Dermis microvascular lymphatic vessel endothelial cell (primary cell): ENCODE measurements at regions not wholly inside any gene's neighbourhood (a gene's known extent, or its start where the extent isn't known, plus 50 kb on each side); places are given as distances from the start of the nearest gene placed in this dataset.
A peak's percentile ranks its signal among the peaks of the same experiment; 100 is the strongest.
"Not testable (repeated sequence)": the region's sequence is repeated elsewhere in the genome, so short reads cannot be mapped to it uniquely, and the experiment has no call there.

Experiments used
- DNase-seq, 2 donors: peaks; one replicate each; pipeline versions ENCODE4 v3.0.0 to v3.0.0-alpha.2; 2010; ENCODE audit warnings: low read depth in 2 of 2

DNA sequence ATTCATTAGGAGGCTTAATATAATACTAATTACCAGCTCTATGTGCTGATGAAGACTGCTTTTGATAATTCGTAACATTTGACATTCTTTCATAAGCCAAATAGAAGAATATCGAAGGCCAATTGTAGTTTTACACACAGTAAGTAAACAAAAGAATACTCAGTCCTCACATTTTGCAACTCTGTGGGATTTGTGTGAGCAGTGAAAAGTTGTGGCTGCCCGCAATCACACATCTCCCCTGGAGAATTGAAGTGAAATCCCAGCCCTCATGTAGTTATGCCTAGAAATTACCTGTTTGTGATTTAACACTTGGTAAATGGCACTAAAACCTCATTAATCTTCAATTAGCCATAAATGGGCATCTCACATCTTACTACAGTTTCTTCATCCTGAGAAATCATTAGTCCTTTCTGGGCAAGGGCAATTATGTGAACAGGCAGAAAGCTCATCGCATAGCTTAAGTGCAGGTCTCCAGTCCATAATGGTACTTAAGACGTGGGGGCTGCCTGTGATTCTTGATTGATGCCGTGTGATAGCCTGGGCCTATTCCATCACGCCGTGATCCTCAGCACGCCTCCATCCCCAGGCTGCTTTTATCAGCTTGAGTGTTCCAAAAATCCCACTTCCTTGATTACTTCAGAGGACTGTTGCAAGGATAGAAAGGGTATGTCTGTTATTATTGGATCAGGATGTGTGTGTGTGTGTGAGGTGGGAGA lies 97.9 kb upstream of the METTL14 start:
- DNase-seq: no peak

DNA sequence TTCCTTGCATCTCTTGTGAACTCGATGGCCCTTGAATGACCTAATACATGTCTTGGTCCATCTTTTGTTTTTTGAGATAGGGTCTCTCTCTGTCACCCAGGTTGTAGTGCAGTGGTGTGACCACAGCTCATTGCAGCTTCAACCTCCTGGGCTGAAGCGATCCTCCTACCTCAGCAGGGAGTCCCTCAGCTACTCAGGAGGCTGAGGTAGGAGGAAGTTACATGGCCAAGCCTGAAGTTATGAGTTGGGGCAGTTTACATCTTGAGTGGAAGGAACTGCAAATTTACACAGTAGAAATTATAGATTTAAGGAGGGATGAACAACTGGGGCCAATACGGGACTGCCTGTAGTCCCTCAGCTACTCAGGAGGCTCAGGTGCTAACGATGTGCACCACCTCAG lies 97.2 kb upstream of the METTL14 start:
- no peak for DNase-seq

GRCh38 chr4:118589471-118590055 lies 95.6 kb upstream of the METTL14 start:
- DNase-seq: no peak

DNA sequence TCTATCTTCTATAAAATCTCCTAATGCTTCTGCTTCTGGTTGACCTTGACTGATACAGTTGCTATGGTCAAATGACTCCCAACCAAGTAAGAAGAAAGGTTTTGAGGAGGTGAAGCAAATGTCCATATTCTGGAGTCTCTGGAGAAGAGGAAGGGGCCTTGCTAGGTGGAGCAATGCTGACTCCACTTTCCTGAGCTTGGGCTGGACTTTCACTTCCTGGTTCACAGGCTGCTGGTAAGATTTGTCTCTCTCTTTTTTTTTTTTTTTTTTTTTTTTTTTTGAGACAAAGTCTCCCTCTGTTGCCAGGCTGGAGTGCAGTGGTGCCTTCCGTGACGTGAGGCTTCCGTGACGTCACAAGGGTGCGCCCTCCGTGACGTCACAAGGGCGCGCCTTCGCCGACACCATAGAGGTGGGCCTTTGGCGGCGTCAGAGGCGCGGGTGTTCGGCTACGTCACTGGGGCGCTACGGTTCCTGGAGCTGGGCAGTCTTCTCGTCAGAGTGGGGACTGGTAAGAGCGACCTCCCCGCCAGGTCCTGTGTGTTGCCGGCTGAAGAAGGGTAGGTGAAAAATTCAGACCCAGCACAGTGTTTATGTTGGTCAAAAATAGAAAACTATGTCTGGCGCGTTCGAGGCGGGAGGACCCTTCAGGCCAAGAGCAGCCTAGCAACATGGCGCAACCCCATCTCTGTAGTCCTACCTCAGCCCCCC lies 93.7 kb upstream of the METTL14 start:
- DNase-seq: peak; percentile 86 to 93

DNA sequence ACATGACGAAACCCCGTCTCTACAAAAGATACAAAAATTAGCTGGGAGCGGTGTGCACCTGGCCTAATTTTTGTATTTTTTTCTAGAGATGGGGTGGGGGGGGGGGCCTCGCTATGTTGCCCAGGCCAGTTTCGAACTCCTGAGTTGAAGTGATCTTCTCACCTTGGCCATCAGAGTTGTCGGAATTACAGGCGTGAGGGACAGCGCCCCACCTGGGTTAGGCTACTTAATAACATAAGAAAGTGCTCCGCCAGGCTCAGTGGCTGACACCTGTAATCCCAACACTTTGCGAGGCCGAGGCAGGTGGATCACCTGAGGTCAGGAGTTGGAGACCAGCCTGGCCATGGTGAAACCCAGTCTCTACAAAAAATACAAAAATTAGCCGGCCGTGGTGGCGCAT lies 92.9 kb upstream of the METTL14 start:
- not testable (repeated sequence) for DNase-seq

GRCh38 chr4:118595883-118596282 lies 89.3 kb upstream of the METTL14 start:
- not testable (repeated sequence) for DNase-seq

DNA sequence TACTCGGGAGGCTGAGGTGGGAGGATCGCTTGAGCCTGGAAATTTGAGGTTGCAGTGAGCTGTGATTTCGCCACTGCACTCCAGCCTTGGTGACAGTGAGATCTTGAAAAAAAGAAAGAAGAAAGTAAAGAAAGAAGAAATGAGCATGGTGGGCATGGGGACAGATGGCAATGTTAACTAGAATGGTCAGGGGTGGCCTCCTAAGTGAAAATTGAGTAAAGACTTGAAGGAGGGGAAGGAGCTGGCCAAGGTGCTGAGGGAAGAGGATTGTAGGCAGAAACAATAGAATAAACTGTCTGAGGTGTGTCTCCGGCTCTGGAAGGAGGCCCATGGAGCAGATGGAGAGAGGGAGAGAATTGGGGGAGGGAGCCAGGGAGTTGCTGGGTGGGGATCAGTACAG lies 60.1 kb upstream of the METTL14 start:
- DNase-seq: not testable (repeated sequence)

DNA sequence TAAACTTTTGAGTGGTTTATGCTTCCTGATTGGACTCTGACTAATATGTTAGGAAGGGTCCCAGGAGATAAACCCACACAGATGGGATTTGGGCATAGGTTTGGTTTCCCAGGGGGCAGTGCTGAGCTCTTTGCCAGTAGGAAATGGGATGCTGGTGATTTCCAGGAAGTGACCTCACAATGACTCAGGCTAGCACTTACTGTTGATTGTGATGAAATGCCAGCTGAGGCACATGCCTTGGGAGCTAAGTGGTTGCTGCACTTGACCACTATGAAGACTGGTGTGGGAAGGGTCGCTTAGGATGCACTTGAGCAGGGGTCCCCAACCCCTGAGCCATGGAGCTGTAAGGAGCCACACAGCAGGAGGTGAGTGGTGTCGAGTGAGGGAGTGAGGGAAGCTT lies 55.5 kb upstream of the METTL14 start:
- DNase-seq: peak; percentile 2 to 32

- DNase-seq: not testable (repeated sequence)
Measured at GRCh38 chr4:118630897-118631296, 54.3 kb upstream of the METTL14 start.

DNA sequence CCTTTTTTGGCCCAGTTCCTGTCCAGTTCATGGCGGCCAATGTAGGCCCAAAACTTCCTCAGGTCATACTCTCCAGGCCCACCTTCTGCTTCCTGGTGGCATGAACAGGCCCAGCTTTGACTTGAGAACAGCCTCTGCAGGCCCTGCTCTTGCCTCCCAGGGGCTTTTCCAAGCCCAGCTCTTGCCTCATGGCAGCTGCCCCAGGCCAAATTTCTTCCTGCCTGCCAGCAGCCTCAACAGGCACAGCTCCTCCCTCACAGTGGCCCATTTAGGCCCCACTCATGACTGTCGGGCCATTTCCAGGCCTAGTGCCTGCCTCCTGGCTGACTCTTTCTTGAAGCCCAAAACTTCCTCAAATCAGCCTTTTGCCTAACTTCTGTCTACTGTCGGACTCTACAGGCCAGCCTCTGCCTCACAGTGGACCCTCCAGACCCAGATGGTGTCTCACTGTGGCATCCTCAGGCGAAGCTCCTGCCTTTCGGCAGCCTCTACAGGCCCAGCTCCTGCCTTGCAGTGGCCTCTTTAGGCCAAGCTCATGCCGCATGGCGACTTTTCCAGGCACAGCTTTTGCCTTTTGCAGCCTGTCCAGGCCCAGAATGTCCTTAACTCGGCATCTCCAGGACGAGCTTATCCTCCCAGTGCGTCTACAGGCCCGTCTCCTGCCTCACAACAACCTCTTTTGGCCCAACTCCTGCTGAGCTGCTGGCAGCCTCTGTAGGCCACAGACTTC lies 53.7 kb upstream of the METTL14 start:
- DNase-seq: not testable (repeated sequence)

DNA sequence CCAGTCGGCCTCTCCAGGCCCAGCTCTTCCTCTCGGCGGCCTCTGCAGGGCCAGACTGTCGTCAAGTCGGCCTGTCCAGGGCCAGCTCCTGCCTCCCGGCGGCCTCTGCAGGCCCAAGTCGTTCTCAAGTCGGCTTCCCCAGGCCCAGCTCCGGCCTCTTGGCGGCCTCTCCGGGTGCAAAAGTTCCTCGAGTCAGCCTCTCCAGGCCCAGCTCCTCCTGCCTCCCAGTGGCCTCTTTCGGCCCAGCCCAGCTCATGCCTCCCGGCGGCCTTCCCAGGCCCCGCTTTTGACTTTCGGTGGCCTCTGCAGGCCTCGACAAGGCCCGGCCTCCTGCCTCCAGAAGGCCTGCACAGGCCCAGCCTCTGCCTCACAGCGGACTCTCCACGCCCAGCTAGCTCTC lies 51.7 kb upstream of the METTL14 start:
- not testable (repeated sequence) for DNase-seq

GRCh38 chr4:118634126-118634875 lies 50.9 kb upstream of the METTL14 start:
- DNase-seq: not testable (repeated sequence)
